ENCODE measurements at regions not wholly inside any gene's neighbourhood (a gene's known extent, or its start where the extent isn't known, plus 50 kb on each side); places are given as distances from the start of the nearest gene placed in this dataset.
"Not testable (repeated sequence)": the region's sequence is repeated elsewhere in the genome, so short reads cannot be mapped to it uniquely, and the experiment has no call there.

DNA sequence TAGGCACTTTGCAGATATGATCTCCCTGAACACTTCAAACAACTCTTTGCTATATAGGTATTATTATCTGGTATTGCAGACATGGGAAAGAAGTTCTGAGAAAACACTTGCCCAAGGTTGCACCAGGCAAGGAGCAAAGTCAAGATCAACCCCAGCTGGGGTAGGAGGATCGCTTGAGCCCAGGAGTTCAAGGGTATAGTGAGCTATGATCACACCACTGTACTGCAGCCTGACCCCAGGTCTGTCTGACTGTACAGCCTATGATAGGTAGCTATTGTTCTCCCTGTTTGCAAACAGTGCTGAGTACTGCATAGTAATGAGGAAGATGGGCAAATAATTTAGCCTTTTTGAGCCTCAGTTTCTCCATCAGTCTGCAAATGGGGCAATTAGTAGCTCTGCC lies 60.5 kb upstream of the GRK3 start:
- TF ChIP-seq, protein P1, sequence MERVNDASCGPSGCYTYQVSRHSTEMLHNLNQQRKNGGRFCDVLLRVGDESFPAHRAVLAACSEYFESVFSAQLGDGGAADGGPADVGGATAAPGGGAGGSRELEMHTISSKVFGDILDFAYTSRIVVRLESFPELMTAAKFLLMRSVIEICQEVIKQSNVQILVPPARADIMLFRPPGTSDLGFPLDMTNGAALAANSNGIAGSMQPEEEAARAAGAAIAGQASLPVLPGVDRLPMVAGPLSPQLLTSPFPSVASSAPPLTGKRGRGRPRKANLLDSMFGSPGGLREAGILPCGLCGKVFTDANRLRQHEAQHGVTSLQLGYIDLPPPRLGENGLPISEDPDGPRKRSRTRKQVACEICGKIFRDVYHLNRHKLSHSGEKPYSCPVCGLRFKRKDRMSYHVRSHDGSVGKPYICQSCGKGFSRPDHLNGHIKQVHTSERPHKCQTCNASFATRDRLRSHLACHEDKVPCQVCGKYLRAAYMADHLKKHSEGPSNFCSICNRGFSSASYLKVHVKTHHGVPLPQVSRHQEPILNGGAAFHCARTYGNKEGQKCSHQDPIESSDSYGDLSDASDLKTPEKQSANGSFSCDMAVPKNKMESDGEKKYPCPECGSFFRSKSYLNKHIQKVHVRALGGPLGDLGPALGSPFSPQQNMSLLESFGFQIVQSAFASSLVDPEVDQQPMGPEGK (CRISPR knock-in tag; IDR thresholded peaks at IDR 0.05; ENCODE audit: borderline replicate concordance): not testable (repeated sequence)
- not testable (repeated sequence) for TF ChIP-seq SNAI2 (CRISPR knock-in tag; IDR thresholded peaks at IDR 0.05); ARNTL (CRISPR knock-in tag; IDR thresholded peaks at IDR 0.05; ENCODE audit: borderline replicate concordance, low read depth); CSRNP3 (CRISPR knock-in tag; IDR thresholded peaks at IDR 0.05); ZFP3 (CRISPR knock-in tag; IDR thresholded peaks at IDR 0.05); ZC3H10 (CRISPR knock-in tag; IDR thresholded peaks at IDR 0.05); CSDC2 (CRISPR knock-in tag; IDR thresholded peaks at IDR 0.05); ZFP30 (CRISPR knock-in tag; IDR thresholded peaks at IDR 0.05); ZNF70 (CRISPR knock-in tag; IDR thresholded peaks at IDR 0.05); RARB (CRISPR knock-in tag; IDR thresholded peaks at IDR 0.05); ISL1 (CRISPR knock-in tag; IDR thresholded peaks at IDR 0.05)
- TF ChIP-seq, protein P2, sequence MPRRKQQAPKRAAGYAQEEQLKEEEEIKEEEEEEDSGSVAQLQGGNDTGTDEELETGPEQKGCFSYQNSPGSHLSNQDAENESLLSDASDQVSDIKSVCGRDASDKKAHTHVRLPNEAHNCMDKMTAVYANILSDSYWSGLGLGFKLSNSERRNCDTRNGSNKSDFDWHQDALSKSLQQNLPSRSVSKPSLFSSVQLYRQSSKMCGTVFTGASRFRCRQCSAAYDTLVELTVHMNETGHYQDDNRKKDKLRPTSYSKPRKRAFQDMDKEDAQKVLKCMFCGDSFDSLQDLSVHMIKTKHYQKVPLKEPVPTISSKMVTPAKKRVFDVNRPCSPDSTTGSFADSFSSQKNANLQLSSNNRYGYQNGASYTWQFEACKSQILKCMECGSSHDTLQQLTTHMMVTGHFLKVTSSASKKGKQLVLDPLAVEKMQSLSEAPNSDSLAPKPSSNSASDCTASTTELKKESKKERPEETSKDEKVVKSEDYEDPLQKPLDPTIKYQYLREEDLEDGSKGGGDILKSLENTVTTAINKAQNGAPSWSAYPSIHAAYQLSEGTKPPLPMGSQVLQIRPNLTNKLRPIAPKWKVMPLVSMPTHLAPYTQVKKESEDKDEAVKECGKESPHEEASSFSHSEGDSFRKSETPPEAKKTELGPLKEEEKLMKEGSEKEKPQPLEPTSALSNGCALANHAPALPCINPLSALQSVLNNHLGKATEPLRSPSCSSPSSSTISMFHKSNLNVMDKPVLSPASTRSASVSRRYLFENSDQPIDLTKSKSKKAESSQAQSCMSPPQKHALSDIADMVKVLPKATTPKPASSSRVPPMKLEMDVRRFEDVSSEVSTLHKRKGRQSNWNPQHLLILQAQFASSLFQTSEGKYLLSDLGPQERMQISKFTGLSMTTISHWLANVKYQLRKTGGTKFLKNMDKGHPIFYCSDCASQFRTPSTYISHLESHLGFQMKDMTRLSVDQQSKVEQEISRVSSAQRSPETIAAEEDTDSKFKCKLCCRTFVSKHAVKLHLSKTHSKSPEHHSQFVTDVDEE (CRISPR knock-in tag; IDR thresholded peaks at IDR 0.05): not testable (repeated sequence)
- TF ChIP-seq, protein P3, sequence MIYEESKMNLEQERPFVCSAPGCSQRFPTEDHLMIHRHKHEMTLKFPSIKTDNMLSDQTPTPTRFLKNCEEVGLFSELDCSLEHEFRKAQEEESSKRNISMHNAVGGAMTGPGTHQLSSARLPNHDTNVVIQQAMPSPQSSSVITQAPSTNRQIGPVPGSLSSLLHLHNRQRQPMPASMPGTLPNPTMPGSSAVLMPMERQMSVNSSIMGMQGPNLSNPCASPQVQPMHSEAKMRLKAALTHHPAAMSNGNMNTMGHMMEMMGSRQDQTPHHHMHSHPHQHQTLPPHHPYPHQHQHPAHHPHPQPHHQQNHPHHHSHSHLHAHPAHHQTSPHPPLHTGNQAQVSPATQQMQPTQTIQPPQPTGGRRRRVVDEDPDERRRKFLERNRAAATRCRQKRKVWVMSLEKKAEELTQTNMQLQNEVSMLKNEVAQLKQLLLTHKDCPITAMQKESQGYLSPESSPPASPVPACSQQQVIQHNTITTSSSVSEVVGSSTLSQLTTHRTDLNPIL (CRISPR knock-in tag; IDR thresholded peaks at IDR 0.05; ENCODE audit: low read depth): not testable (repeated sequence)
